HL-60 (cell line): ENCODE measurements at regions not wholly inside any gene's neighbourhood (a gene's known extent, or its start where the extent isn't known, plus 50 kb on each side); places are given as distances from the start of the nearest gene placed in this dataset.

Source experiments
- DNase-seq, 2 experiments: peaks; one replicate each; pipeline ENCODE4 v3.0.0-alpha.2; 2010 to 2020; ENCODE audit warnings: low read depth in 1 of 2, low spot score in 1 of 2
- H3K27ac ChIP-seq: fragments of 250-450 bp; sonication (Bioruptor Pico); replicated peaks from 2 replicates; pipeline ENCODE4 v1.5.1; 2020; ENCODE audit warnings: mild to moderate bottlenecking, moderate library complexity
- H3K27me3 ChIP-seq: fragments of 250-450 bp; sonication (Bioruptor Pico); 2 replicates; pipeline ENCODE4 v1.5.1; 2021; ENCODE audit warnings: mild to moderate bottlenecking, moderate library complexity; ENCODE audit not compliant: insufficient read depth, poor library complexity, severe bottlenecking
- H3K4me3 ChIP-seq: replicated peaks from 2 replicates; pipeline ENCODE4 v1.5.1; 2011; ENCODE audit warnings: mild to moderate bottlenecking, control low read depth, low read length; ENCODE audit not compliant: insufficient read depth
- GABPA ChIP-seq: IDR thresholded peaks from 2 replicates; pipeline ENCODE4 v1.6.1; 2012; ENCODE audit warnings: low read depth
- POLR2AphosphoS5 ChIP-seq: IDR thresholded peaks from 2 replicates; pipeline ENCODE4 v1.6.1; 2012; ENCODE audit warnings: low read depth
- SPI1 ChIP-seq: IDR thresholded peaks from 2 replicates; pipeline ENCODE4 v1.6.1; 2012; ENCODE audit warnings: low read depth, mild to moderate bottlenecking, borderline replicate concordance
- TF ChIP-seq, protein P1 (sequence below): IDR thresholded peaks from one replicate; pipeline ENCODE4 v1.5.1; 2011; ENCODE audit warnings: low read length, control low read depth, inconsistent platforms; ENCODE audit not compliant: insufficient read depth
- TF ChIP-seq, protein P2 (sequence below): IDR thresholded peaks from 2 replicates; pipeline ENCODE4 v1.6.1; 2012; ENCODE audit warnings: low read depth; ENCODE audit not compliant: insufficient replicate concordance

DNA sequence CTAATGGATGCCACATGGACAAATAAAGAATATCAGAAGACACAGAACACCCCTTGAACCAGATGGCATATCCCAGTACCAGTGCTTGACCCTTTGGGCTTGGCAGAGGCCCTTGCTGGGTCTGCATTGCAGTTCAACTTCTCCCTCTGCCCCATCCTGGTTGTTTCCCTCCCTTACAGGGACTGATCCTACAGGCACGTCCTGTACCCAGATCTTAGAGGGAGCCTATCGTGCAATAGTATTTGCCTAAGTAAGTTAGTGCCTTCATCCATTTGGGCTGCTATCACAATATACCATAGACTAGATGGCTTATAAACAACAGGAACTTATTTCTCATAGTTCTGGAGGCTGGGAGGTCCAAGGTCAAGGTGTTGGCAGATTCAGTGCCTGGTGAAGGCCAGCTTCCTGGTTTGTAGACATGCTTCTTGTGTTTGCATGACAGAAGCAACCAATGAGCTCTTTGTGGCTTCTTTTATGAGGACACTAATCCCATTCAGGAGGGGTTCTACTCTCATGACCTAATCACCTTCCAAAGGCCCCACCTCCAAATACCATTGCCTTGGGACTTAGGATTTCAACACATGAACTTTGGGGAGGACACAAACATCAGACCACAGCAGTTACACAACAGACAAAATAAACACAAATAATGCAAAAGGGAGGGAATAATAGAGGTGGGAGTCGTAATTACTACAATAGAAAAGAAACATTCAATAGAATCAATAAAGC, 146.5 kb upstream of the MSX1 start:
- DNase-seq: no peak
- H3K27ac ChIP-seq: no peak overlapping the region
- H3K27me3 ChIP-seq: no peaks in the 10 kb centered on the region
- TF ChIP-seq, protein P1, sequence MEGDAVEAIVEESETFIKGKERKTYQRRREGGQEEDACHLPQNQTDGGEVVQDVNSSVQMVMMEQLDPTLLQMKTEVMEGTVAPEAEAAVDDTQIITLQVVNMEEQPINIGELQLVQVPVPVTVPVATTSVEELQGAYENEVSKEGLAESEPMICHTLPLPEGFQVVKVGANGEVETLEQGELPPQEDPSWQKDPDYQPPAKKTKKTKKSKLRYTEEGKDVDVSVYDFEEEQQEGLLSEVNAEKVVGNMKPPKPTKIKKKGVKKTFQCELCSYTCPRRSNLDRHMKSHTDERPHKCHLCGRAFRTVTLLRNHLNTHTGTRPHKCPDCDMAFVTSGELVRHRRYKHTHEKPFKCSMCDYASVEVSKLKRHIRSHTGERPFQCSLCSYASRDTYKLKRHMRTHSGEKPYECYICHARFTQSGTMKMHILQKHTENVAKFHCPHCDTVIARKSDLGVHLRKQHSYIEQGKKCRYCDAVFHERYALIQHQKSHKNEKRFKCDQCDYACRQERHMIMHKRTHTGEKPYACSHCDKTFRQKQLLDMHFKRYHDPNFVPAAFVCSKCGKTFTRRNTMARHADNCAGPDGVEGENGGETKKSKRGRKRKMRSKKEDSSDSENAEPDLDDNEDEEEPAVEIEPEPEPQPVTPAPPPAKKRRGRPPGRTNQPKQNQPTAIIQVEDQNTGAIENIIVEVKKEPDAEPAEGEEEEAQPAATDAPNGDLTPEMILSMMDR: no peak
- TF ChIP-seq SPI1 (no peak), POLR2AphosphoS5 (no peak), GABPA (no peak)
- TF ChIP-seq, protein P2, sequence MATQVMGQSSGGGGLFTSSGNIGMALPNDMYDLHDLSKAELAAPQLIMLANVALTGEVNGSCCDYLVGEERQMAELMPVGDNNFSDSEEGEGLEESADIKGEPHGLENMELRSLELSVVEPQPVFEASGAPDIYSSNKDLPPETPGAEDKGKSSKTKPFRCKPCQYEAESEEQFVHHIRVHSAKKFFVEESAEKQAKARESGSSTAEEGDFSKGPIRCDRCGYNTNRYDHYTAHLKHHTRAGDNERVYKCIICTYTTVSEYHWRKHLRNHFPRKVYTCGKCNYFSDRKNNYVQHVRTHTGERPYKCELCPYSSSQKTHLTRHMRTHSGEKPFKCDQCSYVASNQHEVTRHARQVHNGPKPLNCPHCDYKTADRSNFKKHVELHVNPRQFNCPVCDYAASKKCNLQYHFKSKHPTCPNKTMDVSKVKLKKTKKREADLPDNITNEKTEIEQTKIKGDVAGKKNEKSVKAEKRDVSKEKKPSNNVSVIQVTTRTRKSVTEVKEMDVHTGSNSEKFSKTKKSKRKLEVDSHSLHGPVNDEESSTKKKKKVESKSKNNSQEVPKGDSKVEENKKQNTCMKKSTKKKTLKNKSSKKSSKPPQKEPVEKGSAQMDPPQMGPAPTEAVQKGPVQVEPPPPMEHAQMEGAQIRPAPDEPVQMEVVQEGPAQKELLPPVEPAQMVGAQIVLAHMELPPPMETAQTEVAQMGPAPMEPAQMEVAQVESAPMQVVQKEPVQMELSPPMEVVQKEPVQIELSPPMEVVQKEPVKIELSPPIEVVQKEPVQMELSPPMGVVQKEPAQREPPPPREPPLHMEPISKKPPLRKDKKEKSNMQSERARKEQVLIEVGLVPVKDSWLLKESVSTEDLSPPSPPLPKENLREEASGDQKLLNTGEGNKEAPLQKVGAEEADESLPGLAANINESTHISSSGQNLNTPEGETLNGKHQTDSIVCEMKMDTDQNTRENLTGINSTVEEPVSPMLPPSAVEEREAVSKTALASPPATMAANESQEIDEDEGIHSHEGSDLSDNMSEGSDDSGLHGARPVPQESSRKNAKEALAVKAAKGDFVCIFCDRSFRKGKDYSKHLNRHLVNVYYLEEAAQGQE: no peak
- H3K4me3 ChIP-seq: no peak overlapping the region

GRCh38 chr4:4711902-4712301, 147.6 kb upstream of the MSX1 start:
- no peak overlapping the region for H3K27ac ChIP-seq
- no peak overlapping the region for H3K4me3 ChIP-seq
- no peak for DNase-seq
- H3K27me3 ChIP-seq: no peaks in the 10 kb centered on the region
- TF ChIP-seq POLR2AphosphoS5: no peak
- TF ChIP-seq, protein P2: no peak
- no peak for TF ChIP-seq GABPA
- TF ChIP-seq, protein P1: no peak
- no peak for TF ChIP-seq SPI1

DNA sequence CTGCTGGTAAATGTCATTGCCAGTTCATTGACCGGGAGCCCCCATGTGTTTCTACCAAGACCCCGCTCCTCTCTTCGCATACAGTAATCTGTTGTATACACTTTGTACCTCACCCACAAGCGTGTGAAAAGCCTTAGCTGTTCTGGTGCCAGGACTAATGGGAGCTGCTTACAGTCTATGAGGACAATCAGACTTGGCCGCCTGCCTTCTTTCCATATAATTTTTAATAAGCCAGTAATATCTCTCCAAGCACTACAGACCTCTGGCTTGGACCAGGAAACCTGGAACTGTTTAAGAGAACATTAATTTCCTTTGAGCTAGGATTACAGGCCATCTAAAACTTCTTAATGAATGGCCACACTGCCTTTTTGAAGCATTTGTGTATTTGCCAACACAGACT, 149.7 kb upstream of the MSX1 start:
- H3K27me3 ChIP-seq: no peaks in the 10 kb centered on the region
- no peak for DNase-seq
- no peak overlapping the region for H3K27ac ChIP-seq
- H3K4me3 ChIP-seq: no peak overlapping the region
- TF ChIP-seq, protein P1: no peak
- TF ChIP-seq, protein P2: no peak
- TF ChIP-seq SPI1 (no peak), POLR2AphosphoS5 (no peak), GABPA (no peak)
